ENCODE measurements at regions not wholly inside any gene's neighbourhood (a gene's known extent, or its start where the extent isn't known, plus 50 kb on each side); places are given as distances from the start of the nearest gene placed in this dataset.
"Not testable (repeated sequence)": the region's sequence is repeated elsewhere in the genome, so short reads cannot be mapped to it uniquely, and the experiment has no call there.

- DNase-seq: no peak
These were observed 103.9 kb upstream of the KITLG start for GRCh38 chr12:88684170-88684569.

GRCh38 chr12:88683628-88684027 lies 103.4 kb upstream of the KITLG start:
- DNase-seq: no peak

- no peak for DNase-seq
These were observed 101.0 kb upstream of the KITLG start for GRCh38 chr12:88681271-88681670.

GRCh38 chr12:88677464-88677863 lies 97.2 kb upstream of the KITLG start:
- DNase-seq: no peak

- not testable (repeated sequence) for DNase-seq
These were observed 87.3 kb upstream of the KITLG start for GRCh38 chr12:88667615-88668014.

- DNase-seq: no peak
These were observed 84.8 kb upstream of the KITLG start for GRCh38 chr12:88665071-88665470.

- no peak for DNase-seq
These were observed 82.7 kb upstream of the KITLG start for GRCh38 chr12:88662961-88663360.

GRCh38 chr12:88662093-88662492 lies 81.8 kb upstream of the KITLG start:
- no peak for DNase-seq

- DNase-seq: no peak
These were observed 77.7 kb upstream of the KITLG start for GRCh38 chr12:88658009-88658408.

GRCh38 chr12:88650715-88651114 lies 70.4 kb upstream of the KITLG start:
- peak; percentile 6 to 51 (median 27) for DNase-seq

GRCh38 chr12:88648625-88649024 lies 68.4 kb upstream of the KITLG start:
- no peak for DNase-seq

GRCh38 chr12:88646824-88647223 lies 66.6 kb upstream of the KITLG start:
- no peak for DNase-seq

GRCh38 chr12:88645816-88646215 lies 65.5 kb upstream of the KITLG start:
- no peak for DNase-seq

- peak; percentile 33 to 73 (median 62) for DNase-seq
These were observed 64.9 kb upstream of the KITLG start for GRCh38 chr12:88644946-88645702.

- DNase-seq: no peak
These were observed 63.4 kb upstream of the KITLG start for GRCh38 chr12:88643685-88644084.

GRCh38 chr12:88642675-88643431 lies 62.6 kb upstream of the KITLG start:
- no peak for DNase-seq

- peak; percentile 61 to 93 (median 93) for DNase-seq
These were observed 58.9 kb upstream of the KITLG start for GRCh38 chr12:88638966-88639760.

GRCh38 chr12:88638388-88638787 lies 58.1 kb upstream of the KITLG start:
- DNase-seq: peak in 1 of 3 donors; percentile 7

GRCh38 chr12:88634008-88634407 lies 53.7 kb upstream of the KITLG start:
- no peak for DNase-seq

GRCh38 chr12:88633312-88633711 lies 53.0 kb upstream of the KITLG start:
- peak in 2 of 3 donors; percentile 27 to 45 for DNase-seq

- no peak for DNase-seq
These were observed 50.3 kb upstream of the KITLG start for GRCh38 chr12:88630561-88630960.

All from suppressor macrophage treated with lipopolysaccharide for 1 hour (primary cell).